ENCODE measurements at regions not wholly inside any gene's neighbourhood (a gene's known extent, or its start where the extent isn't known, plus 50 kb on each side); places are given as distances from the start of the nearest gene placed in this dataset.

DNA sequence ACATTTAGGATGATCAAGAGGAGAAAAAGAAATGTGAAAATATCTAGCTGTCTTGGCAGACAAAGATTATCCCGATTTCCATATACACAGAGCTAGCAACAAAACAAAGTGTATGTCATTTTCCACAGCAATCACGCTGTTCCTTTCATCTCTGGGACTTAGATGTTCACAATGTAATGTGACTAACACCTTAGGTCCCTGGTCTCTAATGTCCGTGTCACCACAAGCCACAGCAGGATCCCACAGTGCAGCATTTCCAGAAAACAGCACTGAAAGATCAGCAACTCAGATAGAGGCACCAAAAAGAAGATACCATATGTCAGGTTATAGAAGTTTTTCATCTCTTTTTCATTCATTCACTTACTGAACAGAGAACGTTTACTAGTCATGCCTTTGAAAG, 118.0 kb upstream of the TNPO1 start:
- TF ChIP-seq, protein P1, sequence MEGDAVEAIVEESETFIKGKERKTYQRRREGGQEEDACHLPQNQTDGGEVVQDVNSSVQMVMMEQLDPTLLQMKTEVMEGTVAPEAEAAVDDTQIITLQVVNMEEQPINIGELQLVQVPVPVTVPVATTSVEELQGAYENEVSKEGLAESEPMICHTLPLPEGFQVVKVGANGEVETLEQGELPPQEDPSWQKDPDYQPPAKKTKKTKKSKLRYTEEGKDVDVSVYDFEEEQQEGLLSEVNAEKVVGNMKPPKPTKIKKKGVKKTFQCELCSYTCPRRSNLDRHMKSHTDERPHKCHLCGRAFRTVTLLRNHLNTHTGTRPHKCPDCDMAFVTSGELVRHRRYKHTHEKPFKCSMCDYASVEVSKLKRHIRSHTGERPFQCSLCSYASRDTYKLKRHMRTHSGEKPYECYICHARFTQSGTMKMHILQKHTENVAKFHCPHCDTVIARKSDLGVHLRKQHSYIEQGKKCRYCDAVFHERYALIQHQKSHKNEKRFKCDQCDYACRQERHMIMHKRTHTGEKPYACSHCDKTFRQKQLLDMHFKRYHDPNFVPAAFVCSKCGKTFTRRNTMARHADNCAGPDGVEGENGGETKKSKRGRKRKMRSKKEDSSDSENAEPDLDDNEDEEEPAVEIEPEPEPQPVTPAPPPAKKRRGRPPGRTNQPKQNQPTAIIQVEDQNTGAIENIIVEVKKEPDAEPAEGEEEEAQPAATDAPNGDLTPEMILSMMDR (IDR thresholded peaks at IDR 0.05), result no peak
- TF ChIP-seq POLR2A (IDR thresholded peaks at IDR 0.05), result no peak

All from thyroid gland (tissue), 4 donors.